Ovary (tissue), 3 donors: ENCODE measurements at regions not wholly inside any gene's neighbourhood (a gene's known extent, or its start where the extent isn't known, plus 50 kb on each side); places are given as distances from the start of the nearest gene placed in this dataset.

Source experiments
- CTCF ChIP-seq, 3 donors: fragments of 450-650 bp in 2 of 3; fragments of 200-600 bp in 1 of 3; IDR thresholded peaks; one replicate each; pipeline versions ENCODE4 v1.5.1 to v1.8.0; 2016 to 2022; ENCODE audit warnings: antibody characterized with exemption in 3 of 3, mild to moderate bottlenecking in 1 of 3
- POLR2A ChIP-seq: fragments of 450-650 bp; IDR thresholded peaks from one replicate; pipeline ENCODE4 v1.6.1; 2017; ENCODE audit warnings: antibody characterized with exemption, mild to moderate bottlenecking, moderate library complexity
- donor health status: DM: no; HTN: no; CAD: no.

- TF ChIP-seq CTCF (IDR thresholded peaks at IDR 0.05) (no peak), POLR2A (no peak)
These were observed 58.5 kb upstream of the RUNX3 start for GRCh38 chr1:24988558-24988912.
